ENCODE measurements at regions not wholly inside any gene's neighbourhood (a gene's known extent, or its start where the extent isn't known, plus 50 kb on each side); places are given as distances from the start of the nearest gene placed in this dataset.

DNA sequence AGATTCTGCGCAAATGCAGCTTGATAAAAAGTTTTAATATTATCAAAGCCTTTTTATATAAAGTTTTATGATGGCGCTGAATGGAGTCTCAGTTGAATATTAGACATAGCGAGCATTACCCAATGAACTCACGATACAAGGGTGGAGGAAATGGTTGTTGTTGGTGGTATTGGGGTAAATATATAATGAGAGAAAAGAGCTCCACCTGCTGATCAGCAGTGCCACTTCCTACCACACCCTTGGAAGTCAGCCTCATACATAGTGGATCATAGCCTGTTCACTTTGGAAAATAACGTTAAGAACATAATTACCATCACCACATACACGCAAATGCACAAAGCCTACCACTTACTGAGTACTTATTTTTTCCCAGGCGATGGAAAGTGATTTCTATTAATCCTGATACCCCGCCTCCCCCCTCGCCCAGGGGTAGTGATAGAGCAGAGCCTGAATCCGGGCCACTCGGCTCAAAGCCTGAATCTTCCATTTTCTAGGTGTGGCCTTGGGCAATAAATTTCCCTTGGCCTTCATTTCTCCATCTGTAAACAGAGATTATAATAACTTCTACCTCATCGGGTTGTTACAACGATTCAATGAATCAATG, 358.3 kb downstream of the KLF5 start:
- DNase-seq: no peak

DNA sequence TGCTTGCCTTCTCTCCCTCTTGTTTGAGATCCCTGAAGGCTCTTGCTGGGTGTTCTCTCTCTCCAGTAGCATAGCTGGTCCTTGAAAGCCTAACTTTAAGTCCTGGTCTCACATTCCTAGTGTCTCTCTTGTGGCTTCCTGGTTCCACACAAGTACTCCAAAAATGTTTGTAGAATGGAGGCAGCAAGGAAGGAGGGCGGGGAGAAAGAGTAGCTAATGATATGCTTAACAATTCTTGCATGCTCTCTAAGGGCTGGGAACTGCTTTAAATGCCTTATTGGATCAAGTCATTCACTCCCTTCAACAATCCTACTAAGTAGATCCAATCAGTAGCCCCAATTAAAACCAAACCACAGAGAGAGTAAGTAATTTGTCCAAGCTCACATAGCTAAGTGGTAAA, 357.3 kb downstream of the KLF5 start:
- no peak for DNase-seq

DNA sequence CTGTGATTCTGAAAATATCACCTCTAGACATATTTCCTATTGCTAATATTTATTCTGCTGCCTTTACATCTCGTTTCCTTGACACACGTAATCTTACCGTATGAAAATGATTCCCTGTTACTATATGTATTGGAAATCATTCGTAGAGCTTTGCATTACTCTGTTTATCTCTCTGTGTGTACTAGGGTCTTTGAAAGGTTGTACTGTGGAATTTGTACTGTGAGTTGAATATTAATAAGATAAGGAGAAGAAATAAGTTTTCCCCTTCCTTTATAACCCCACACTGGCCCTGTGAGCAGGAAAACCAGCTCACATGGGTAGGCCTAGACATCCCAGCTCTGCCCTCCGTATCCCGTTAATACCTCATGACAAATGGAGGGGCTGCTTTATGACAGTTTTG, 354.9 kb downstream of the KLF5 start:
- DNase-seq: no peak

GRCh38 chr13:73412933-73413332, 354.1 kb downstream of the KLF5 start:
- no peak for DNase-seq

GRCh38 chr13:73411067-73411809, 352.4 kb downstream of the KLF5 start:
- no peak for DNase-seq

DNA sequence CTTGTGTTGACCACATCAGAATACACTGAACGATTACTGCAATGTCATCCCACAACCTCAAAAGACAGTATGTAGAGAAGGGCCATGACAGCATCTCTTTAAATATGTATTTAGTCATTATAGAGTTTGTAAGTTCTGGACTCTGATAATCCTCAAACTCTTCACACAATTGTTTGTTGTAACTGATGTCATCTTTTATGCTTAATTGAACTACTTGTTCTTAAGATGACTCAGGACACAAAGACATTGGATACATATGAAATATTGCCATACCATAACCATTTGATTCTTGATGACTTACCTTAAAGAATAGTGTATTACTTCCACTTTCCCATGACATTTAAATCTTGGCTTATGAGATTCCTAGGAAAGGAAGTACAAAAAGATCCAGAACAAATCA, 347.6 kb downstream of the KLF5 start:
- no peak for DNase-seq

- no peak for DNase-seq
Observed at GRCh38 chr13:73404581-73404980, 345.8 kb downstream of the KLF5 start.

- DNase-seq: no peak
Observed at GRCh38 chr13:73403355-73404120, 344.7 kb downstream of the KLF5 start.

DNA sequence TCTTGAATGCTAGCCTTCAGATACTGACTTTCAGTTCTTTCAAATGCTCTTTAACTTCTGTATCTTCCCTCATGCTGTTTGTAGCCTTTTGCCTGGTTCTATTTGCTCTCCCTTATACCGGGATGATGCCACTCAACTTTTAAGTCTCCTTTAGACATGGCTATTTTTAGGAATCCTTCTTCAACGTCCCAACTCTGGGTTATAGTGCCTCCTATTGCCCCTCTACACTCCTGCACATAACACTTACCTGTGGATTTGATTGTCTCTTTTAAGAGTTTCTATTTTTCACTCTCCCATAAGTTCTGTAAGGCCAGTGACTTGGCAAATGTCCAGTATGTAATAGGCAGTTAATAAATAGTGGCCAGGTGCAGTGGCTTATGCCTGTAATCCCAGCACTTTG, 343.0 kb downstream of the KLF5 start:
- DNase-seq: no peak

- DNase-seq: no peak
Observed at GRCh38 chr13:73399347-73400216, 340.8 kb downstream of the KLF5 start.

GRCh38 chr13:73397496-73398305, 338.9 kb downstream of the KLF5 start:
- DNase-seq: no peak

DNA sequence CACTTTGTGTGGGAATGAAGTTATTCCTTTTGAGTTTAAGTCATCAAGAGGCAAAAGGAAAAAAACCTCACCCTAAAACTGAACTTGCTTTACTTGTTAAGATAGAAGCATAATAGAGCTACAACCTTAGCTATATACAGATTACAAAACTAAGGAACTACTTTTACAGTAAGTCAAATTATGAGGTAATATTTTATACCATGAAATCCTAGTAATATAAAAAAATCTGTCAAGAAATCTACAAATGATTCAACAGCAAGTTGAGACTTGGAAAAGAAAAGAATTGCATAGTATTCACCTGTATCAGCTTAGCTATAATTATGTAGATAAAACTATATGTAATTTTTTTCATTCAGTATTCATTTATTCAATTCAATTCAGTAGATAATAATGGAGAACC, 335.3 kb downstream of the KLF5 start:
- no peak for DNase-seq

- DNase-seq: no peak
Observed at GRCh38 chr13:73390100-73390499, 331.3 kb downstream of the KLF5 start.

- DNase-seq: no peak
Observed at GRCh38 chr13:73388586-73388985, 329.8 kb downstream of the KLF5 start.

DNA sequence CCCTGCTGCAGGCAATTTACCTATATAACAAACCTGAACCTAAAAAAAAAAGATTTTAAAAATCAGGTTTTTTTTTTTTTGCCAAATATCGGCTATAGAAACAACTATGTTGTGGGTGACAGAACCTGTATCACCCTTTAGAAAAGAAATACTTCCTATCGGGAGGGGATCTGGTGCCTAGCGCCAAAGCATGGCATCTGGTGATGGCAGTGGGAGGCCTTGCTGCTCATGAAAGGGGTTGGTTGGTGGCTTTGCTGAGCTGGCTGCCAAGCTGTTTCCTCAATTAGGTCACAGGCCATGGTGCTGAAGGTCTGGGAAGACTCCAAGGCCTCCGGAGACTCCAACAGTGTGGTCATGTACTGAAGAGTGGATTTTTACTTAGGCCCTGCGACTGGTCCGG, 328.5 kb downstream of the KLF5 start:
- DNase-seq: no peak

DNA sequence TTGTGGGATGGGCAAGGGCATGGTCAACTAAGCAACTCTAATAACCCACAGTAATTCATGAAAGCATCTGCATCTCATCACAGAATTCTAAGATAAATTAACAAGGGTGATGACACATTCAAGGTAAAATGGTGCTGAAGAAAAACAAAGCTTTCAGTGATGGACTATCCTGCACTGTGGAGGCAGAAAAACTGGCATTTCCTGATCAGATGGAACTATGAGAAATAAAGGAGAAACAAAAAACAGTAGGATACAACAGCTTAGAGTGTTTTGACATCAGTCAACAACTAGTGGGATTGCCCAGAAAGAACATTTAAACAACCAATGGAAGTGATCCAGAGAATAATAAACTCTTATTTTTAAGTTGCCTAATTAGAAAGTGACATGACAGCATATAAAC, 327.0 kb downstream of the KLF5 start:
- no peak for DNase-seq

DNA sequence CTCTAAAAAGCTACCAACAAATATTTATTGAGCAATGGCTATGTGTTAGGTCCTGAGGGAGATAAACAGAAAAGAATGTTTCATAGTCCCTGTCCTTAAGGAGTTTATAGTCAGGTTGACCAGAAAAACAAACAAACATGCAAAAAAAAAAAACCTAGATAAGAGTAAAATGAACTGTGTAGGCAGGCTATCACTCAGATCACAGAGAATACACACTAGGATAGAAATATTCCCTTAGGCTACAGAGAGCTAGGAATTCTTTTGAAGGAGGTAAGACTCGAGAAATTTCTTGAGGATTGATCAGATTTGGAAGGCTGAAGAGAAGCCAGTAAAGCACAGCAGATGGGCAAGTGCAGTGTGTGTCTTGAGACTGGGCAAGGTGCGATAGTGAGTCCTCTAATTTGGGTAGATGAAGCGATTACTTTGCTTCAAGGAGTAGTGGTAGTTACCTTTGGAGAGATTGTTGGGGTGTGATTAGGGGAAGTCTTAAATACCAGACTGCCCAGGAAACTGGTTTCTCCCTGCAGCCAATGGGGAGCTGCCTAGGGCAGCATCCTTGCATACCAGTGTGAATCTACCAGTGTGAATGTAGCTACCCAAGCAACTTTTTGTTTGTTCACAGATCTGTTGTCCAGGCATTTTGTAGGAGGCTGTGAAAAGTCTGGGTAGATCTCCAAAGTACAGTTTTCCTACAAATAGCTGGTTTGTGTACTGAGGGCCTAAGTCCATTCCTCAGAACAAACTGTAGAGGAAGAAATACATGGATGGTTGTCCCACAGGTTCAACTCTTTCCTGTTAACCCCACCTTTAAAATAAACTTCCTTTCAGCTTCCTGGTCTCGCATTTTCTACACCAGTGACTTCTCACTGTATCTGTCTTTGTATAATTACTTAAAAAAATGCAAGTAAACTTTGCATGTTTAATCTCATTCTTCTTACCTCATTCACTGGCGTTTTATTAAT, 314.1 kb downstream of the KLF5 start:
- DNase-seq: no peak

- DNase-seq: no peak
Observed at GRCh38 chr13:73370066-73370465, 311.3 kb downstream of the KLF5 start.

DNA sequence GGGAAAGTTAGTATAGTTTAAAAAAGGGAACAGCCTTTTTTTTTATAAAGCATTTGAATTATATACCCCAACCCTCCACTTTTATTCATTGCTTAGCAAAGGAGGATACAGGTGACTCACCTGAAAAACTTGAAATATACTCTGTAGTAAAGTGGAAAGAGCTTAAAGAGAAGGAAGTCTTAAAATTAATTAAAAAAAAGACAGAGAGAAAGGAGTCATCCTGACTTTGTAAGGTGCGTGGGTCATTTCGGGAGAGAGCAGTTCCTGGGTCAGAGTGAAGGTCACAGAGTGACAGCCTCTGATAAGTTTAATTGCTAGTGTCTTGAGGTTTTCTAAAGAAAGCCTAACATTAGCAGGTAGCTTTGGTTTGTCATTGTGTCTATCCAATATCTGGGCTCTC, 310.3 kb downstream of the KLF5 start:
- DNase-seq: no peak

- no peak for DNase-seq
Observed at GRCh38 chr13:73368608-73369007, 309.8 kb downstream of the KLF5 start.

DNA sequence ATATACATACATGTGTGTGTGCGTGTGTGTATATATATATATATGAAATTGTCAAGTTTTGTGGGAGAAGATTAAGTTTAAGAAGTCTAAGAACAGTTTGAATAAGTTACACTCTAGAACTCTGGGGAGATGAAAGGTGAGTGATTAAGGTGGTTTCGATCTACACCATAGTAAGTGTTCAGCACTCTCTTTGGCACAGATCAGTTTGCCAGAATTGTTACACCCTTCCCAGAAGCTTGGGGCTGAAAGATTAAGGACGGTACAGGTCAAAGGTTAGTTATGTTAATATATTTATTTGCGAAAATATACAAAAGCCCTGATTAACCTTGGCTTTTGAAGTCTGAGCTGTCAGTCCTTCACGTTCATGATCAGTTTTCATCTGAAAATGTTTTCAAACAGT, 309.1 kb downstream of the KLF5 start:
- DNase-seq: no peak
